GM19468 (cell line): ENCODE measurements at regions not wholly inside any gene's neighbourhood (a gene's known extent, or its start where the extent isn't known, plus 50 kb on each side); places are given as distances from the start of the nearest gene placed in this dataset.

Source experiments
- ATAC-seq: cut with Tn5 transposase; IDR thresholded peaks from one replicate; pipeline ENCODE4 v1.9.1; 2021; ENCODE audit warnings: mild to moderate bottlenecking, moderate library complexity, moderate number of reproducible peaks; ENCODE audit not compliant: unreplicated experiment; ENCODE audit errors: extremely low read depth

GRCh38 chr3:178263236-178263916 is 272.9 kb upstream of the KCNMB2 start:
- ATAC-seq, result no peak

GRCh38 chr3:178267158-178267844 is 268.9 kb upstream of the KCNMB2 start:
- no peak for ATAC-seq

GRCh38 chr3:178270838-178271237 is 265.4 kb upstream of the KCNMB2 start:
- ATAC-seq, result no peak

GRCh38 chr3:178271740-178272387 is 264.4 kb upstream of the KCNMB2 start:
- ATAC-seq, result no peak

GRCh38 chr3:178272841-178273240 is 263.4 kb upstream of the KCNMB2 start:
- no peak for ATAC-seq

GRCh38 chr3:178274711-178275110 is 261.5 kb upstream of the KCNMB2 start:
- ATAC-seq, result no peak

GRCh38 chr3:178275311-178275710 is 260.9 kb upstream of the KCNMB2 start:
- no peak for ATAC-seq

- ATAC-seq, result no peak
These were observed 260.4 kb upstream of the KCNMB2 start for GRCh38 chr3:178275793-178276192.

GRCh38 chr3:178277605-178278004 is 258.6 kb upstream of the KCNMB2 start:
- no peak for ATAC-seq

GRCh38 chr3:178283561-178283960 is 252.7 kb upstream of the KCNMB2 start:
- no peak for ATAC-seq

GRCh38 chr3:178284181-178284580 is 252.1 kb upstream of the KCNMB2 start:
- ATAC-seq, result no peak

- ATAC-seq, result no peak
These were observed 248.2 kb upstream of the KCNMB2 start for GRCh38 chr3:178288074-178288473.

- ATAC-seq, result no peak
These were observed 246.6 kb upstream of the KCNMB2 start for GRCh38 chr3:178289544-178290160.

GRCh38 chr3:178291574-178292370 is 244.5 kb upstream of the KCNMB2 start:
- no peak for ATAC-seq

- no peak for ATAC-seq
These were observed 240.8 kb upstream of the KCNMB2 start for GRCh38 chr3:178295292-178295912.

- ATAC-seq, result no peak
These were observed 239.0 kb upstream of the KCNMB2 start for GRCh38 chr3:178297199-178297598.

- ATAC-seq, result no peak
These were observed 238.5 kb upstream of the KCNMB2 start for GRCh38 chr3:178297740-178298139.

GRCh38 chr3:178300441-178300959 is 235.7 kb upstream of the KCNMB2 start:
- no peak for ATAC-seq
